ENCODE measurements at regions not wholly inside any gene's neighbourhood (a gene's known extent, or its start where the extent isn't known, plus 50 kb on each side); places are given as distances from the start of the nearest gene placed in this dataset.
"Not testable (repeated sequence)": the region's sequence is repeated elsewhere in the genome, so short reads cannot be mapped to it uniquely, and the experiment has no call there.

GRCh38 chr10:23657677-23658076, 218.8 kb downstream of the OTUD1 start:
- no peak for DNase-seq

DNA sequence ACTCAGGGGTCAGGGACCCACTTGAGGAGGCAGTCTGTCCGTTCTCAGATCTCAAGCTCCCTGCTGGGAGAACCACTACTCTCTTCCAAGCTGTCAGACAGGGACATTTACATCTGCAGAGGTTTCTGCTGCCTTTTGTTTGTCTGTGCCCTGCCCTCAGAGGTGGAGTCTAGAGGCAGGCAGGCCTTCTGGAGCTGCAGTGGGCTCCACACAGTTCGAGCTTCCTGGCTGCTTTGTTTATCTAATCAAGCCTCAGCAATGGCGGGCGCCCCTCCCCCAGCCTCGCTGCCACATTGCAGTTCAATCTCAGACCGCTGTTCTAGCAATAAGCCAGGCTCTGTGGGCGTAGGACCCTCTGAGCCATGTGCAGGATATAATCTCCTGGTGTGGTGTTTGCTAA, 233.0 kb downstream of the OTUD1 start:
- DNase-seq: not testable (repeated sequence)

- no peak for DNase-seq
These were observed 236.7 kb downstream of the OTUD1 start for GRCh38 chr10:23675585-23675984.

DNA sequence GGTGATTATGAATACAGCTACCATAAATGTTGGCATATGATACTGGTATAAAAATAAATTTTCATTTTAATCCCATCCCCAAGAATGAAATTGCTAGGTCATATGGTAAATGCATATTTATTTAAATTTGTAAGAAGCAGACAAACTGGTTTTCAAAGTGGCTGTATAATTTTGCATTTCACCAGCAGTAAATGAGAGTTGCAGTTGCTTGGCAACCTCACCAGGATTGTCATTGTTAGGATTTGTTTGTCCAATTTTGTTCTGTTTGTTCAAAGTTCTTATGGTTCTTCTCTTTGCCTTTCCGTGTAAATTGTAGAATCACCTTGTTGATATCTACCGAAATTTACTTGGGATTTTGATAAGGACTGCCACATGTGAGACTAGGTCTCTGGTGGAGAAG, 237.4 kb downstream of the OTUD1 start:
- no peak for DNase-seq

DNA sequence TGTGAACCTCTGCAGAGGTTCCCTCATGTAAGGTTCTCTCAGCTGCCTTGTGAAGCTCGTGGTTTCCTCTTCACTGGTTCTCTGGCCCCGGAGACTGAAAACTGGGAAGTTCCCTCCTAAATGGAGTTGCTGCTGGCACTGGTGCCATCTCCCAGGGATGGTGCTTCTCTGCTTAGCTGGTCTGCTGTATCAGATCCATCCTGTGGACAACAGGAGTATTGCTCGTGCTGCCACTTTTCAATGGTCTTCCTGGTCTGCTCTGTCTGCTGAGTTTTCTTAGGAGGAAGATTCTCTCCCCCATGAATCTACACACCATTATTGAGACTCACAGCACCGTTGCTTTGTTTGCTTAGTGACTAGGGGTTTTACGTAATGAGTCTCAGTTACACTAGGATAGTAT, 247.8 kb downstream of the OTUD1 start:
- DNase-seq: no peak

- DNase-seq: no peak
These were observed 253.9 kb downstream of the OTUD1 start for GRCh38 chr10:23692736-23693135.

DNA sequence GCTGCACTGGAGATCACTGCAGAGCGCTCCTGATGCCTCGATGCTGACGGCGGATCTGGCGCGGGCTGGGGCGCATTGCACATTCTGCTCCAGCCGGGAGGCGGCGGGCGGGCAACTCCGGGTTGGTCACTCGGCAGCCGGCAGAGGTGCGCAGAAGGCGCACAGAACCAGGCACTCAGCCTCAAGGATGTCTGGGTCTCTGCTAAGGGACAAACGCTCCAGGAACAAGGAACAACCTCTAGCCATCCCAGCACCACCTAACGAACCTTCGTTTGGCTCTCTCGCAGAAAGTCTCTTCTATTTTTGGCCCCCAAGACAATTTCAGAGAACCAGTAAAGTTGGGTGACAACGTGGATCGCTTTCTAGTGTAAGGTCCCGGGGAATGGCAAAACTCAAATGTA, 254.6 kb downstream of the OTUD1 start:
- no peak for DNase-seq

GRCh38 chr10:23693925-23694324, 255.1 kb downstream of the OTUD1 start:
- no peak for DNase-seq

GRCh38 chr10:23694446-23694920, 255.6 kb downstream of the OTUD1 start:
- no peak for DNase-seq

DNA sequence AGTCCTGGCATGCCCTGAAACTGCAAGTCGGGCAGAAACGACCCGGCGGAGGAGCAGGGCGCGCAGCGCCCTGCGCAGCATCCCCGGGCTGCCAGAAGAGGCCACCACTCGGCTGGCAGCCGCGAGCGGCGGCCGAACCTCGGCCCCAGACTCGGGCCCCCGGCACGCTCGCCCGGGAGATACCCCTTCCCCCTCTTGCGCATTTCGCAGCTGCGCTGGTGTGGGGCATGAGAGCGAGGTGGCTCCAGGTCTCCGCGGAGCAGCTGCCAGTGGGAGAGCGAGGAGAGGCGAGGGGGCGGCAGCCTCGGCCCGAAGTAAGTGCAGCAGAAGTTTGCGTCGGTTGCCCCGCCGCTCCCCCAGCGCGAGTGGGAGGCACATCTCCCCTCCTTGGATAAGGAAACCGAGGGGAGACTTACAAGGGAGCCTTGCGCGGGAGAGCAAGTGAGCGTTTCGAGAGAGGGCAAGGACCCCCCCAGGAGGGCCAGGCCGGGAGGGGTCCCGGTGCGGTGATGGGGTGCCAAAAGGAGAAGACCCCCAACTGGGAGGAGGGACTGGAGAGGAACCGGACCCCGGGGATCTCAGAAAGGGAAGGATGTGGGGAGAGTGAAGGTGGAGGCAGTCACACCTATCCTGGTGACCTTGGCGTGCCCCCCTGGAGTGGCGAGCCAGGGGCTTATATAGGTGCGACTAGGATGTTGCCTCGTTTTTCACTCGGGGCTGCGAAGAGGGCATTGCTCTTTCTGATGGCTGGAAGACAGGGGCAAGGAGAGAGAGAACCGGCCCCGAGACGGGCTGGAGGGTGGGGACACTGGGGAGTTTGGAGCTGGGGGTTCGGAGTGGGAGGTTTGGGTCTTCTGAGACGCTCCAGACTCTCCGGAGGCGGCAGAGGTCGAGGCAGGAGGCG, 256.3 kb downstream of the OTUD1 start:
- no peak for DNase-seq

GRCh38 chr10:23695825-23696420, 257.0 kb downstream of the OTUD1 start:
- DNase-seq: no peak

DNA sequence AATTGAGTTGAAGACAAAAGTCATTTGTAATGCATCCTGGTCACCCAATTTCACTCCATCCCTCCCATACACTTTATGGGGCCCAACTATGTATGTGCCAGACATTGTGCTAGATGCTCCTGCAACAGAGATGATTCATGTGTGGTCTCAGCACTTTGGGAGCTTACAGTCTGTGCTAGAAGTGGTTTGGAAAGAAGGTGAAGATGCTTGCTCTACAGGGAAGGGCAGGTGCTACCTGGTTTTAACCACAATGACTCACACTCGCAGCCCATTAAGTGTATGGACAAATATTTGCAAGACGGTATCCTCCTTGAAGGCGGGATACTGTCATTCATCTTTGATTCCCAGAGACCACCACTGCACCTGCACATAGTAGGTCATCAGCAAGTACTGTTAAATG, 257.6 kb downstream of the OTUD1 start:
- DNase-seq: no peak

DNA sequence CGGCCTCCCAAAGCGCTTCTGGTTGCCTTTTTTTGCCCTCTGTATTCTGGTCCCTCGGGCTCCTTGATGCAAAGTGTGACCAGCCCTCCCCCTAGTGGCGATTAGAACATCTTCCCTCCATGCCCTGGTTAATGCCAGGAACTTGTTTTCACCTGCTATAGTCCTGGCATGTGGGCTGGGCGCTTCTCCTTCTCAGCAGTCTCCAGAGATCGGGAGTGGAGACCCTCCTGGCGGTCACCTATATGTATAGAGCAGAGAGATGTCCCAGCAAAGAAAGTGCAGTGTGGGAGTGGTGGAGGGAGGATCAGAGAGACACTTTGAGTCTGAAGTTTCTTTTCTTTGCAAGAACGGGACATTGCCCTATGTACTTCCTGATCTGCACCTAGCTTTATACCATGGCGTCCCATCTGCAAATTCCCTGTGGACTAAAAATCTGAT, 264.1 kb downstream of the OTUD1 start:
- DNase-seq: no peak

DNA sequence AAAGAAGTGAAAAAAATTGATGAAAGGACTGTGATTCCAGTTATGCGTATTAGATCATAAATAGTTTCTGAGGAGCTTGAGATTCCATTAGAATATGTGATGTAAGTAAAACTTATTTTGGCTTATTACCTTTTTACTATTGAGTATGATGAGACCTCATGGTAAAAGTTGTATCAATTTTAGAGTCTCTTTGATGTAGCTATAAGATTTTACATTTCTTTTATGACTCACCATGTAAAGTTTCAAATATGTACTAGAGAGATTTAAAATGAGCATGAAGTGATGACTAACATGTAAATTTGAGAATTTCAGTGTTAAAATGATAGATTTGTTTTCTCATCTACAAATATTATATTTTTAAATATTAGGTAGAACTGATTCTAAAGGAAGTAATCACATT, 276.5 kb downstream of the OTUD1 start:
- DNase-seq: no peak

GRCh38 chr10:23717913-23718312, 279.0 kb downstream of the OTUD1 start:
- no peak for DNase-seq

DNA sequence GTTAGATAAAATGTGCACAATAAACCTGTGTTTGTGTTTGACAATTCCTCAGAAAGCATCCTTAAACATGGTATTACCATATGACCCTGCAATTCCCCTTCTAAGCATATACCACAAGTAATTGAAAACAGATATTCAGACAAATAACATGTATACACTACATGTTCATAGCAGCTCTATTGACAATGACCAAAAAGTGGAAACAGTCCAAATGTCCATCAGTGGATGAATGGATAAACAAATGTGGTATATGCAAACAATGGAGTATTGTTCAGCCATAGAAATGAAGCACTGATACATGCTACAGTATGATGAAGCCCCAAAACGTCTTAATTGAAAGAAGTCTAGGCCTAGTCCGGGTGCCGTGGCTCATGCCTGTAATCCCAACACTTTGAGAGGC, 280.1 kb downstream of the OTUD1 start:
- no peak for DNase-seq

- DNase-seq: no peak
These were observed 284.9 kb downstream of the OTUD1 start for GRCh38 chr10:23723796-23724195.

DNA sequence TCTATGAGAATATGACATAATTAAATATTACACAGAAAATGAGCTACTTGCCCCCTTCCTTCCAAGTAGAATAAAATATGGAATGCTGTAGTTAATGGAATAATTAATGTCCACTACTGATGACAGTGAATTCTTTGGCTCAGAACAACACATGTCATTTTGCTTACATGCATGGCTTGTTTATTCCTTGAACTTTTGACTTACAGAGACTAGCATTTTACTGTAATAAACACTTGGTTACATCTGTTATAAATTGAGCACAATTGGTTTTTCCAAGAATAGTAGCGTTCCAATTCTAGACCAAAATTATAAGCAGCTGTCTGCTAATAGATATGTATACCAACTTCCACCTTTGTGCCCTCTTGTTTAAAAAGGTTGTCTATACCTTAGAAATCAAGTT, 286.7 kb downstream of the OTUD1 start:
- DNase-seq: no peak

DNA sequence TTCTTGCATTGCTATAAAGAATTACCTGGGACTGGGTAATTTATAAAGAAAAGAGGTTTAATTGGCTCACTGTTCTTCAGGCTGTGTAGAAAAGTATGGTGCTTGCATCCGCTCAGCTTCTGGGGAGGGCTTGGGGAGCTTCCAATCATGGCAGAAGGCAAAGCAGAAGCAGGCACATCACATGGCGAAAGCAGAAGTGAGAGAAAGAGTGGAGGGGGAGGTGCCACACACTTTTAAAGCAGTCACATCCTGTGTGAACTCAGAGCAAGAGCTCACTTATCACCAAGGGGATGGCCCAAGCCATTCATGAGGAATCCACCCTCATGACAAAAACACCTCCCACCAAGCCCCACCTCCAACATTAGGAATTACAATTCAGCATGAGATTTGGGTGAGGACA, 303.5 kb downstream of the OTUD1 start:
- DNase-seq: no peak

DNA sequence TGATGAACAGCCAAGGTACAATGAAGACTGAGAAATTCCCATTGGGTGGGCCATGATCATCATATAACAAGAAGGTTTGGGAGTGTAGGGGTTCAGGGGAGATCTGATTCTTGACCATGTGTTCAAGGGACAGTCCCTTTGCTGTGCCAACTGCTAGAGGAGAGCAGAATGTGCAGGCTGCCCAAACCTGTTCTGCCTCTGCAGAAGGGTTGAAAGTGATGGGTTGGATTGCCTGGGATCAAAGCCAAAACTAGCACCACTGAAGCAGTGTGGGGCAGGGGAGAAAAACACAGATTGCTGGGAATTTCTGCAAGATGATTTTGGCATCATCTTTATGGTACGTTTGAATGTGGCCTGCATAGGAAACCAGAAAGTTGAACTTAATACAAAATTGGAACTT, 303.9 kb downstream of the OTUD1 start:
- DNase-seq: no peak

DNA sequence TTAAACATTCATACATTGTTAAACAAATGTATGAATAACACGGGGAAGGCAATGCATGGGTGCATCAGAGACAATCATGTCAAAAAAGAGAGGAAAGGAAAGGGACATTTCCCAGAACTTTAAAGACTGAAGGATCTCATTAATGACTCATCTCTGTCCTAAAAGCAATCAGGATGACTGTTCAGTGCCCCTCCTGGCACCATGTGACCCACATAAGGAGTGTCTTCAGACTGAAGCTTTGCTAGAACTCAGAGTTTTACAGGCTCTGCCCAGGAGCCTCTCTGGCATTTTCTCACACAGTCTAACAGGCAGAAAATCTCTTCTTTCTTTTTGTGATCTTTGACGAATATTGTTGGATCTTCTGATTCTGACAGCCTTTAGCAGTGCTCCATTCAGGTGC, 315.3 kb downstream of the OTUD1 start:
- no peak for DNase-seq

- DNase-seq: no peak
These were observed 316.1 kb downstream of the OTUD1 start for GRCh38 chr10:23754941-23755340.

DNA sequence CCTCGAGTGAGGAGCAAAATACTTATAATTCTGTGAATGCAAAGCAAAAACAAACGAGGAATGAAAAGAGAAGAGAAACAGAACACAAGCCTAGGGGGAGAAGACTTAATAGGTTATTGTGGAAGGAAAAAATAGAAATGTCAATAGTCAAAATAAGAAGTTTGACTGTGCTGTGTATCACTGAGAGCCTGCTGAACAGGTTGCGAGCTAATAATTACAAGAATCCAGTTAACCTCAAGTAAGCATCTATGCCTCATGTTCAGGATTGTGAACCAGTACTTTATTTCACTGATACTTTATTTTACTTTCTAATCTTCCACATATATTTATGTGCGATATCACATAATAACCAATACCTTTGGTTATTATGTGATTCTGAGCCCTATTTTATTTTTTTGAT, 316.7 kb downstream of the OTUD1 start:
- no peak for DNase-seq

DNA sequence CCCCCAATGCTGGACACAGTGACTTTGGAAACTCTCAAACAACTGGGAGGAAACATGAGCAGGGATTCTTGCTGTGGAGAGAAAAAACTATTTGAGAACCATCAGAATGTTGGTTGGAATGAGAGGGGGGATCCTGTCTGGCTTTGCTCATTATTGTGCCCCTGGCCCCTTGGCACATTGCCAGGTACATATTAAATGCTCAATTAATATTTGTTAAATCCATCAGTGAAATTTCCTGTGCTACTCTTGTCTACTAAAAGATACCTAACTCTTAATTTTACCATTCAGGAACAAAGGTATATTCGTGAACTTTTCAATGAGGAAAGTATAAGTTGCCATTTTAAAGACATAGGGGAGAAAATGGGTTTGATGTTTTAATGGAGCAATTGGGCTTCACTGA, 329.4 kb downstream of the OTUD1 start:
- DNase-seq: no peak

DNA sequence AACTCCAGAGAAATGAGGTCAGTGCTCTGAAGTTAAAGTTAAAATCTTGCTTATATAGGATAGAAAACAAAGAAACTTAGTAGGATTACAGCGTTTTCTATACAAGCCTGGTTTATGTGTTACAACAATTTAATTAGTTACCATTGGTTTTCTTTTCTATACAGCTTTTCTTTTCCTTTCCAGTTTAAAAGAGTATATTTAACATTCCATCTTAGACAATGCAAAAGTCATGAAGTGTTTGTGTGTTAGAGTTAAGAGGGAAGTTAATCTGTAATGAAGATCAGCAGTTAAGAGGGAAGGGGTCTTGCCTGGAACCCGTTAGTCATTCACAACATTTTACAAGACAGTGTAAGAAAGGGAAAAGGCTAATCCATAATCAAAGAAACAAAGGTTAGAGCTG, 338.3 kb downstream of the OTUD1 start:
- no peak for DNase-seq

Measured in DMS79 (cell line).